ENCODE measurements at regions not wholly inside any gene's neighbourhood (a gene's known extent, or its start where the extent isn't known, plus 50 kb on each side); places are given as distances from the start of the nearest gene placed in this dataset.

GRCh38 chr7:93027044-93027443 is 90.7 kb downstream of the SAMD9 start:
- H3K79me1 ChIP-seq (ENCODE audit: low read depth, low read length) = no peaks in the 10 kb centered on the region
- no peak overlapping the region for H3K4me2 ChIP-seq (ENCODE audit: insufficient read depth in 1 of 2, low read depth in 2 of 2, low read length in 2 of 2)
- no peak overlapping the region for H3K14ac ChIP-seq (ENCODE audit: insufficient read length)
- H2BK15ac ChIP-seq (ENCODE audit: low read length) = no peak overlapping the region
- H3K9ac ChIP-seq (replicated peaks in 1 of 4; ENCODE audit: extremely low read depth in 1 of 4, low read depth in 3 of 4, low read length in 3 of 4) = no peak overlapping the region
- no peak overlapping the region for H2BK120ac ChIP-seq (replicated peaks; ENCODE audit: low read depth, low read length)
- H4K5ac ChIP-seq (ENCODE audit: insufficient read length, low read depth, low read length) = no peak overlapping the region
- H2AFZ ChIP-seq (ENCODE audit: low read length) = no peak overlapping the region
- H3K4ac ChIP-seq (replicated peaks; ENCODE audit: insufficient read length, low read depth, low read length) = no peak overlapping the region
- no peak overlapping the region for H2BK12ac ChIP-seq (ENCODE audit: low read depth, low read length)
- H3K4me1 ChIP-seq (replicated peaks in 1 of 4; ENCODE audit: control insufficient read depth in 3 of 4, insufficient read depth in 4 of 4, low read length in 3 of 4) = no peaks in the 10 kb centered on the region
- no peaks in the 10 kb centered on the region for H4K20me1 ChIP-seq (replicated peaks in 1 of 2; ENCODE audit: control insufficient read depth in 1 of 2, insufficient read depth in 2 of 2, low read length in 2 of 2)
- H4K91ac ChIP-seq (replicated peaks; ENCODE audit: insufficient read length, low read length) = no peak overlapping the region
- 86% methylated on average over 5 of the region's 5 CpGs; no CpG with 5 or more reads in 1 of the 2 experiments for WGBS, 2 experiments (ENCODE audit: extremely low coverage in 1 of 2, insufficient coverage in 1 of 2, insufficient read length in 1 of 2, insufficient replicate concordance in 2 of 2, low coverage in 1 of 2, low lambda C conversion rate in 2 of 2, missing lambda C conversion rate in 1 of 2)
- H2BK5ac ChIP-seq (ENCODE audit: low read depth, low read length) = no peak overlapping the region
- no peak overlapping the region for H3K18ac ChIP-seq (ENCODE audit: extremely low read depth, low read length)
- FAIRE-seq = no peak
- TF ChIP-seq RBBP5 (IDR thresholded peaks at IDR 0.05; ENCODE audit: borderline replicate concordance, low read depth, low read length) (no peak), SUZ12 (IDR thresholded peaks at IDR 0.05; ENCODE audit: low read length) (no peak), KDM4A (IDR thresholded peaks at IDR 0.05; ENCODE audit: low read depth, low read length, severe bottlenecking) (no peak), TEAD4 (IDR thresholded peaks at IDR 0.05; ENCODE audit: low read depth, low read length) (no peak), RNF2 (IDR thresholded peaks at IDR 0.05; ENCODE audit: borderline replicate concordance, low read depth, low read length, missing control alignments, poor library complexity, severe bottlenecking) (no peak), JUND (IDR thresholded peaks at IDR 0.05; ENCODE audit: low read length) (no peak), PHF8 (conservative IDR thresholded peaks at IDR 0.05; ENCODE audit: low read depth, low read length) (no peak), HDAC6 (IDR thresholded peaks at IDR 0.05; ENCODE audit: low read depth, low read length) (no peak), GTF2F1 (IDR thresholded peaks at IDR 0.05; ENCODE audit: borderline replicate concordance, low read depth, low read length) (no peak), CTCF (IDR thresholded peaks at IDR 0.05; ENCODE audit: control extremely low read depth in 1 of 3, insufficient read depth in 1 of 3, low read depth in 1 of 3, low read length in 3 of 3) (no peak)
- TF ChIP-seq, protein P1, sequence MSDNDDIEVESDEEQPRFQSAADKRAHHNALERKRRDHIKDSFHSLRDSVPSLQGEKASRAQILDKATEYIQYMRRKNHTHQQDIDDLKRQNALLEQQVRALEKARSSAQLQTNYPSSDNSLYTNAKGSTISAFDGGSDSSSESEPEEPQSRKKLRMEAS (IDR thresholded peaks at IDR 0.05) = no peak
- no peaks in the 10 kb centered on the region for H3K36me3 ChIP-seq (ENCODE audit: control insufficient read depth in 2 of 4, insufficient read depth in 4 of 4, low read length in 3 of 4)
- H3K27ac ChIP-seq (ENCODE audit: low read depth, low read length) = no peak overlapping the region
- no peak overlapping the region for H2AK5ac ChIP-seq (ENCODE audit: low read depth, low read length)
- POLR2A ChIA-PET (ENCODE audit: partially characterized antibody) = no interaction called here
- H3K56ac ChIP-seq (replicated peaks; ENCODE audit: insufficient read length, low read depth, low read length) = no peak overlapping the region
- no peak overlapping the region for H4K8ac ChIP-seq (ENCODE audit: extremely low read depth, insufficient read depth, low read length)
- H3K27me3 ChIP-seq (replicated peaks in 1 of 4; ENCODE audit: control insufficient read depth in 3 of 4, extremely low read depth in 1 of 4, insufficient read depth in 3 of 4, low read length in 3 of 4) = no peaks in the 10 kb centered on the region
- H3K9me3 ChIP-seq (ENCODE audit: insufficient read depth in 2 of 2, low read depth in 1 of 2, low read length in 1 of 2) = peaks cover 0 to 3% of the 10 kb centered on the region in 2 experiments; a peak in 1 of 4 replicates
- H3K23me2 ChIP-seq (ENCODE audit: low read depth, low read length) = no peaks in the 10 kb centered on the region
- CTCF ChIA-PET (ENCODE audit: partially characterized antibody) = interaction anchor here (0.6 to 0.8 kb wide), 2 partner anchors 139 to 194 kb away, joined by 3 read pairs; no protein-coding TSS in a partner anchor
- H3K4me3 ChIP-seq (ENCODE audit: extremely low read depth in 1 of 4, insufficient read depth in 2 of 4, low read depth in 3 of 4, low read length in 4 of 4) = no peak overlapping the region
- H3K23ac ChIP-seq (ENCODE audit: insufficient read length) = no peak overlapping the region
- H2BK20ac ChIP-seq (ENCODE audit: low read length) = no peak overlapping the region
- no peaks in the 10 kb centered on the region for H3K79me2 ChIP-seq (ENCODE audit: control insufficient read depth in 1 of 2, insufficient read depth in 2 of 2, low read length in 2 of 2)
- no peak for DNase-seq (ENCODE audit: low read depth in 1 of 2, low spot score in 2 of 2)
